Activated CD8-positive, alpha-beta T cell treated with anti-CD3 and anti-CD28 coated beads for 36 hours (primary cell): ENCODE measurements at regions not wholly inside any gene's neighbourhood (a gene's known extent, or its start where the extent isn't known, plus 50 kb on each side); places are given as distances from the start of the nearest gene placed in this dataset.

Experiments
- ATAC-seq: fragments of 200-7000 bp; cut with Tn5 transposase; one replicate; pipeline ENCODE4 v1.10.0; 2021; ENCODE audit warnings: mild to moderate bottlenecking, moderate library complexity
- CTCF ChIA-PET: fragments of 350-600 bp; sonication (Branson Sonifier 250); formaldehyde crosslinking; loops from one replicate; lab custom pipeline; 2021; ENCODE audit warnings: antibody characterized with exemption; lab: Charles Lee
- POLR2A ChIA-PET: fragments of 350-600 bp; sonication (Branson Sonifier 250); formaldehyde crosslinking; loops from one replicate; lab custom pipeline; 2021; ENCODE audit warnings: antibody characterized with exemption; lab: Charles Lee
- DNase-seq: peaks from one replicate; pipeline ENCODE4 v3.0.0-alpha.2; 2020
- H3K27ac Mint-ChIP-seq: one replicate; pipeline ENCODE4 v1.8.0; 2021; ENCODE audit warnings: mild to moderate bottlenecking, mixed read lengths
- H3K27me3 Mint-ChIP-seq: one replicate; pipeline ENCODE4 v1.8.0; 2021; ENCODE audit warnings: mixed read lengths
- H3K36me3 Mint-ChIP-seq: one replicate; pipeline ENCODE4 v1.8.0; 2021; ENCODE audit warnings: low read depth, mixed read lengths
- H3K4me1 Mint-ChIP-seq: one replicate; pipeline ENCODE4 v1.8.0; 2021; ENCODE audit warnings: low read depth, mixed read lengths
- H3K4me3 Mint-ChIP-seq: one replicate; pipeline ENCODE4 v1.8.0; 2021; ENCODE audit warnings: mild to moderate bottlenecking, moderate library complexity, mixed read lengths
- H3K9me3 Mint-ChIP-seq: one replicate; pipeline ENCODE4 v1.8.0; 2021; ENCODE audit warnings: mixed read lengths
- intact Hi-C: fragments of 100-400 bp; cut with micrococcal nuclease; formaldehyde crosslinking; loops from one replicate; pipeline ENCODE4 v1.10.0; 2022
- TF ChIP-seq, protein P1 (sequence below): fragments of 200-600 bp; IDR thresholded peaks from one replicate; pipeline ENCODE4 v1.8.0; 2022; ENCODE audit warnings: antibody characterized with exemption, mild to moderate bottlenecking

DNA sequence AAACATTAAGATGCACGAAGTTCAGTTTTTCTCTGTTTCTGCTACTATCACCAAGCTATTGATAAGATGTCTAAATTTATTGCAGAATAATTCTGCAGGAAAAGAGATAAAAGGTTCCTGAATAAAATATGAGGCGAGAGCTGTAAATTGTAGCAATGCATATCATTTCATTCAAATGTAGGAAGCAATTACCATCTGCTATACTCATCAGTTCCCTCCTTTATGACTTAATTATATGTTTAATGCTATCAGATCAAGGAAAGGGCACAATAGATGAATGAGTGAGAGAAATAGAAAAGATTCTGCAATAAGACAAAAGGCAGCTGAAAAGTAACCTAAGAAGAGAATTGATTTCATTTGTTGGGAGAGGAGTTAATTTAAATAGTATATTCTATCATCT lies 108.2 kb upstream of the GALNT5 start:
- Mint-ChIP-seq H3K36me3 (no peaks in the 10 kb centered on the region), H3K27ac (no peak overlapping the region), H3K27me3 (peaks cover 3% of the 10 kb centered on the region), H3K9me3 (no peaks in the 10 kb centered on the region), H3K4me3 (no peak overlapping the region), H3K4me1 (no peaks in the 10 kb centered on the region)
- DNase-seq = no peak
- CTCF ChIA-PET = no interaction called here
- TF ChIP-seq, protein P1, sequence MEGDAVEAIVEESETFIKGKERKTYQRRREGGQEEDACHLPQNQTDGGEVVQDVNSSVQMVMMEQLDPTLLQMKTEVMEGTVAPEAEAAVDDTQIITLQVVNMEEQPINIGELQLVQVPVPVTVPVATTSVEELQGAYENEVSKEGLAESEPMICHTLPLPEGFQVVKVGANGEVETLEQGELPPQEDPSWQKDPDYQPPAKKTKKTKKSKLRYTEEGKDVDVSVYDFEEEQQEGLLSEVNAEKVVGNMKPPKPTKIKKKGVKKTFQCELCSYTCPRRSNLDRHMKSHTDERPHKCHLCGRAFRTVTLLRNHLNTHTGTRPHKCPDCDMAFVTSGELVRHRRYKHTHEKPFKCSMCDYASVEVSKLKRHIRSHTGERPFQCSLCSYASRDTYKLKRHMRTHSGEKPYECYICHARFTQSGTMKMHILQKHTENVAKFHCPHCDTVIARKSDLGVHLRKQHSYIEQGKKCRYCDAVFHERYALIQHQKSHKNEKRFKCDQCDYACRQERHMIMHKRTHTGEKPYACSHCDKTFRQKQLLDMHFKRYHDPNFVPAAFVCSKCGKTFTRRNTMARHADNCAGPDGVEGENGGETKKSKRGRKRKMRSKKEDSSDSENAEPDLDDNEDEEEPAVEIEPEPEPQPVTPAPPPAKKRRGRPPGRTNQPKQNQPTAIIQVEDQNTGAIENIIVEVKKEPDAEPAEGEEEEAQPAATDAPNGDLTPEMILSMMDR = no peak
- POLR2A ChIA-PET = no interaction called here
- intact Hi-C loops = no loop called here
- ATAC-seq = no peak

DNA sequence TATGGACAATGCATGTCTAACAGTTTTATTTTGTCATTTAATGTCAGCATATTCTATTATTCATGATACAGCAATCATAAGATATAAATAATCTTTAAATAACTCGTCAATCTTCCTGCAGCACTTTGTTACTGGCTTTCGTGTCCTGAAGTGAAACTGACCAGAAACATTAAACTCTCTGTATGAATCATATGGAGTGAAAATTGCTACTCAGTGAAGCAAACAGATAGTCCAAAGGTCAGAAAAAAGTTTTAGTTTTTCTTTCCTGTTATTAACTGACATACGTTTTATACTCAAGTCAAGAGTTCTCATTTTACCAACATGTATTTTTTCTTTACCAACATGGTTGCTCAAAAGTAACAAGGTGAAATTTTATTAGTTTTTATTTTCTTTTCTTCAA lies 106.8 kb upstream of the GALNT5 start:
- ATAC-seq (no peak), DNase-seq (no peak)
- no peak overlapping the region for H3K27ac Mint-ChIP-seq
- H3K4me3 Mint-ChIP-seq = no peak overlapping the region
- intact Hi-C loops = no loop called here
- H3K9me3 Mint-ChIP-seq = no peaks in the 10 kb centered on the region
- TF ChIP-seq, protein P1 = no peak
- no peaks in the 10 kb centered on the region for H3K4me1 Mint-ChIP-seq
- H3K27me3 Mint-ChIP-seq = peaks cover 3% of the 10 kb centered on the region
- CTCF ChIA-PET = no interaction called here
- H3K36me3 Mint-ChIP-seq = no peaks in the 10 kb centered on the region
- POLR2A ChIA-PET = no interaction called here

DNA sequence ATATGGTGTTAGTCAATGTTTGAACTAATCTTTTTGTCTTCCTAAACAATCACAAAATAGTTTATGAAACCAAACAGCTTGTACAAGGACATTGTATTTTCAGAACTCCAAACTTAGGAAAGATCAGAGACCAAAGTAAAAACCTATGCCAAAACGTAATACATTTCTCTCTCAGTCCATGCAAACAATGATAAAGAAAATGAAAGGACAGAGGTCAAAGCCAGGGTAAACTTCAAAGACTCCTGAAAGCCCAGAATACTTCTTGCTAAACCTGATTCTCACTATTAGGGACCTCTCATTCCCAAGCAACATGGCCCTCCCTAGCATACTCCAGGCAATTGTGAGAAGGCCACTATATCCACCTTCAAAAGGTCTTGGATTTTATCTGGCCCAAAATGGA lies 105.1 kb upstream of the GALNT5 start:
- POLR2A ChIA-PET = no interaction called here
- H3K9me3 Mint-ChIP-seq = no peaks in the 10 kb centered on the region

DNA sequence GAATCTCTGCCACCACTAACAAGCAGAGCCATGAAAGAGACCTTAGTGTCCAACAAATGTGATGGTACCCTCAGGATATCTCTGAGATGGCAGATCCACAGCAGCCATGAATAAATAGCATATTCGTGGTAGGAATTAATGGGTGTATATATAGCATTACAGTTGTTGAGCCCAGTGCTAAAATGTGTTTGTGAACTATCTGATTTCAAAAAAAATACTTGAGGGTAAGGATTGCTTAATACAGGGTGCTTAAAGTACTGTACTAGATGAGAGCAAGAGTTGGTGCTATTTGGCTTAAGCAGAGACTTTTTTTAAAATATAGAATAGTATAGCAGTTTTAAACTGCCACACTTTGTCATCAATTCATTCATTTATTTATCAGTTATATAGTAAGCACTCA lies 101.5 kb upstream of the GALNT5 start:
- H3K9me3 Mint-ChIP-seq = no peaks in the 10 kb centered on the region
- DNase-seq (no peak), ATAC-seq (no peak)
- TF ChIP-seq, protein P1 = no peak
- no peak overlapping the region for H3K27ac Mint-ChIP-seq
- intact Hi-C loops = no loop called here
- H3K4me3 Mint-ChIP-seq = no peak overlapping the region
- H3K27me3 Mint-ChIP-seq = peaks cover 3% of the 10 kb centered on the region
- POLR2A ChIA-PET = no interaction called here
- H3K4me1 Mint-ChIP-seq = no peaks in the 10 kb centered on the region
- H3K36me3 Mint-ChIP-seq = no peaks in the 10 kb centered on the region
- CTCF ChIA-PET = no interaction called here

More for the DNA sequence above, 105.1 kb upstream of the GALNT5 start:
- H3K4me1 Mint-ChIP-seq = no peaks in the 10 kb centered on the region
- TF ChIP-seq, protein P1 = no peak
- CTCF ChIA-PET = no interaction called here
- ATAC-seq = no peak
- no peaks in the 10 kb centered on the region for H3K36me3 Mint-ChIP-seq
- H3K27me3 Mint-ChIP-seq = peaks cover 2% of the 10 kb centered on the region
- intact Hi-C loops = no loop called here
- no peak for DNase-seq
- no peak overlapping the region for H3K27ac Mint-ChIP-seq
- no peak overlapping the region for H3K4me3 Mint-ChIP-seq

DNA sequence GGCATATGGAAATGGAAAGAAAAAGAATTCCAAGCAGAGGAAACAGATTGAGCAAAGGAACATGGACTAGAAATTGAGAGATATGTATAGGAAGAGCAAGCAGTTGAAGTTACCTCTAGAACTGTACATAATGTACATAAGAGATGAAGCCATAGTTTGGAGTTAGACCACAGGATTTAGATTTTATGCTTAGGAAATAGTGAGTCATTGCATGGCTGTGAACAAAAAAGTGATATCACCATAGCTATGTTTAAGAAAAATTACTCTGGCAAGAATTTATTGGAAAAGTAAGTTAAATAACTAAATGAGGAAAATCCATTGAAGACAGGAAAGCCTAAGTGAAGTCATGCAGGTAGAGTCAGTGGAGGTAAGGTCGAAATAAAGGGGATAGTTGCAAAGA lies 99.4 kb upstream of the GALNT5 start:
- ATAC-seq = no peak
- Mint-ChIP-seq H3K27me3 (peaks cover 3% of the 10 kb centered on the region), H3K4me3 (no peak overlapping the region), H3K4me1 (no peaks in the 10 kb centered on the region), H3K9me3 (no peaks in the 10 kb centered on the region), H3K27ac (no peak overlapping the region), H3K36me3 (no peaks in the 10 kb centered on the region)
- ChIA-PET POLR2A (no interaction called here), CTCF (no interaction called here)
- TF ChIP-seq, protein P1 = no peak
- intact Hi-C loops = no loop called here
- DNase-seq = no peak
